ENCODE measurements at regions not wholly inside any gene's neighbourhood (a gene's known extent, or its start where the extent isn't known, plus 50 kb on each side); places are given as distances from the start of the nearest gene placed in this dataset.
"Not testable (repeated sequence)": the region's sequence is repeated elsewhere in the genome, so short reads cannot be mapped to it uniquely, and the experiment has no call there.

DNA sequence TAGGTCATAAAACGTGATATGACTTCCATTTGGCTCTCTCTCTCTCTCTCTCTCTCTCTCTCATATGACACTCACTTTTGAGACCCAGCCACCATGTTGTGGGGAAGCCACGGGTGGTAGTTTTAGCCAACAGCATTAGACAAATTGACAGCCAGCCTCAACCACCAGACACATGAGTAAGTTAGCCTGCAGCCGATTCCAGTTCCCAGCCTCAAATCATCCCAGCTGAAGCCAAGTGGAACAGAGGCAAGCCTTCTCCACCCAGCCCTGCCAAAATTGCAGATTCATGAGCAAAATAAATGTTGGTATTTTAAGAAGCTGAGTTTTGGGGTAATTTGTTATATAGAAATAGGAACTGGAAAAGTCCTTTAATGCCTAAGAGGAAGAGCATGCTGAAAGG is 98.0 kb upstream of the DNAH14 start:
- TF ChIP-seq POLR2AphosphoS5 (IDR thresholded peaks at IDR 0.05) (no peak), EP300 (IDR thresholded peaks at IDR 0.05) (no peak), POLR2A (IDR thresholded peaks at IDR 0.05) (no peak)
- TF ChIP-seq, protein P1, sequence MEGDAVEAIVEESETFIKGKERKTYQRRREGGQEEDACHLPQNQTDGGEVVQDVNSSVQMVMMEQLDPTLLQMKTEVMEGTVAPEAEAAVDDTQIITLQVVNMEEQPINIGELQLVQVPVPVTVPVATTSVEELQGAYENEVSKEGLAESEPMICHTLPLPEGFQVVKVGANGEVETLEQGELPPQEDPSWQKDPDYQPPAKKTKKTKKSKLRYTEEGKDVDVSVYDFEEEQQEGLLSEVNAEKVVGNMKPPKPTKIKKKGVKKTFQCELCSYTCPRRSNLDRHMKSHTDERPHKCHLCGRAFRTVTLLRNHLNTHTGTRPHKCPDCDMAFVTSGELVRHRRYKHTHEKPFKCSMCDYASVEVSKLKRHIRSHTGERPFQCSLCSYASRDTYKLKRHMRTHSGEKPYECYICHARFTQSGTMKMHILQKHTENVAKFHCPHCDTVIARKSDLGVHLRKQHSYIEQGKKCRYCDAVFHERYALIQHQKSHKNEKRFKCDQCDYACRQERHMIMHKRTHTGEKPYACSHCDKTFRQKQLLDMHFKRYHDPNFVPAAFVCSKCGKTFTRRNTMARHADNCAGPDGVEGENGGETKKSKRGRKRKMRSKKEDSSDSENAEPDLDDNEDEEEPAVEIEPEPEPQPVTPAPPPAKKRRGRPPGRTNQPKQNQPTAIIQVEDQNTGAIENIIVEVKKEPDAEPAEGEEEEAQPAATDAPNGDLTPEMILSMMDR (IDR thresholded peaks at IDR 0.05) = no peak
- H3K27ac ChIP-seq = no peak overlapping the region
- peaks cover 0 to 10% (median 5%) of the 10 kb centered on the region in 4 donors for H3K9me3 ChIP-seq
- H3K4me3 ChIP-seq = no peak overlapping the region
- ATAC-seq (ENCODE audit: low FRiP score in 2 of 2) (no peak), DNase-seq (no peak)
- WGBS, 2 donors = 57 to 79% methylated on average over 3 of the region's 3 CpGs
- no peaks in the 10 kb centered on the region for H3K27me3 ChIP-seq
- no peaks in the 10 kb centered on the region for H3K36me3 ChIP-seq
- H3K4me1 ChIP-seq = no peaks in the 10 kb centered on the region

DNA sequence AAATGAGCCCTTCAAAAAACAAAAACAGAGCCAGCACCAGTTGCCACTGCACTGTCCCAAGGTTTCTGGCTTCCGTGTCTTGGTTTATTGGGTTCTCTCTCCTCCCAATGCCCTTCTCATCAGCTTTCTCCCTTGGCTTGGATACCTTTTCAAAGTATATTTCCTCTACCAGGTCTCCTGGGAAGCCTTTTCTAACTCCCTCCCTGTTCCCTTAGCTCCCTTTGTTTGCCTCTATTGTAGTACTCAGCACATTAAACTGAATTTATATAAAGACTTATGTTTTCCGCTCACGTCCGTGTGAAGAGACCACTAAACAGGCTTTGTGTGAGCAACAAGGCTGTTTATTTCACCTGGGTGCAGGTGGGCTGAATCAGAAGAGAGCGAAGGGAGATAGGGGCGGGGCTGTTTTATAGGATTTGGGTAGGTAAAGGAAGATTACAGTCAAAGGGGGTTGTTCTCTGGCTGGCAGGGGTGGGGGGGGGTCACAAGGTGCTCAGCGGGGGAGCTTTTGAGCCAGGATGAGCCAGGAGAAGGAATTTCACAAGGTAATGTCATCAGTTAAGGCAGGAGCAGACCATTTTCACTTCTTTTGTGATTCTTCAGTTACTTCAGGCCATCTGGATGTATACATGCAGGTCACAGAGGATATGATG is 89.7 kb upstream of the DNAH14 start:
- peaks cover 0 to 12% (median 0%) of the 10 kb centered on the region in 4 donors for H3K9me3 ChIP-seq
- H3K27me3 ChIP-seq; H3K27ac ChIP-seq; ATAC-seq (ENCODE audit: low FRiP score in 2 of 2); H3K36me3 ChIP-seq; DNase-seq; H3K4me1 ChIP-seq; H3K4me3 ChIP-seq: not testable (repeated sequence)
- WGBS, 2 donors = 69 to 77% methylated on average over 7 of the region's 7 CpGs

DNA sequence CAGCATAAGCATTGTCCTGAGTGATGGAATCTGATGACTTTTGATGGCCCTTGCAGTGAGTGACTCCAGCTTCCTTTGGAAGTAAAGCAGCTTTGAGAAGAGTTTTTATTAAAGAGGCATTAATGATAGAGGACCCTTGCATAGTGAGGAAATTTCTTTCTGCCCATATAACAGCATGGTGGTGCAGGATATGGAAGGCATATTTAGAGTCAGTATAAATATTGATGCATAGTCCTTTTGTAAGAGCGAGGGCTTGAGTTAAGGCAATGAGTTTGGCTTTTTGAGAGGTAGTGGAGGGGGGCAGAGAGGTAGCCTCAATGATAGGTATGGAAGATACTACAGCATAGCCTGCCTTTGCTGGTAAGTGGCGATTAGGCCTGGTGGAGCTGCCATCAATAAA is 87.7 kb upstream of the DNAH14 start:
- WGBS, 2 donors = 60 to 93% methylated on average over 2 of the region's 2 CpGs
- not testable (repeated sequence) for H3K27me3 ChIP-seq; H3K36me3 ChIP-seq; H3K4me1 ChIP-seq; H3K27ac ChIP-seq; ATAC-seq (ENCODE audit: low FRiP score in 2 of 2); DNase-seq; H3K4me3 ChIP-seq
- peaks cover 0 to 12% (median 0%) of the 10 kb centered on the region in 4 donors for H3K9me3 ChIP-seq

DNA sequence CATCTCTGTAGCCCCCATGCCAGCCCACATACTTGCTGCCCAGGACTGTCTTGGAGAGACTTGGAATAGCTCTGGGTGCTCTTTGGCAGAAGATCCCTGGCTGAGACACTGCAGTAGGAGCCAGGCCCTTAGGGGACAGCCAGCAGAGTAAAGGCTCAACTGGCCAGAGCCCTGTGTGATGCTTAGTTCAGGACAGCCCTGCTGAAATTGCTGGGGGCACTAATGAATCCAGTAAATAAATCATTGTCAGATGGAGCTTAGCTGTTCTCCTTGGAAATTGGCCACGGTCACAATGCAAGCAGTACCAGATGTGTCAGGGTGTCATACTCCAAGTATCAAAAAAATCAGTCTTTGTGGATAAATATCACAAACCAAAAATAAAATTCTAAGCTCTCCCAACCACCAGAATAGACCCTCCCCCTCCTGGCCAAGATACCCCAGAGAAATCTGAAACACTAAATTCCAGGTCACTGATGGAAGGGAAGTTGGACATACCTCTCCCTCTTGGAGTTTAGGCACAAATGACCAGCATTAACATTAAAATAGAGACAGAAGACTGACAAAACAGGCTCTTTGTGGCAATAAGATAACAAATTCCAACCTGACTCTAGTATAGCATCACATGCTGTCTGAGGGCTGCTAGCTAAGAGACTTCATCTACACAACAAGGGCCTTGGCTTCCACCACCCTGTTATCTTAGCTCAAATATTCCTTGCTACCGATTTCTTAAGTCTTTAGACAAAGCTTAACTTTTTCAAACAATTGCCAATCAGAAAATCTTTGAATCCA is 83.2 kb upstream of the DNAH14 start:
- TF ChIP-seq EP300 (IDR thresholded peaks at IDR 0.05) = no peak
- TF ChIP-seq POLR2AphosphoS5 (IDR thresholded peaks at IDR 0.05) = no peak
- no peak for TF ChIP-seq POLR2A (IDR thresholded peaks at IDR 0.05)
- TF ChIP-seq, protein P1 (IDR thresholded peaks at IDR 0.05) = no peak
- DNase-seq = no peak

DNA sequence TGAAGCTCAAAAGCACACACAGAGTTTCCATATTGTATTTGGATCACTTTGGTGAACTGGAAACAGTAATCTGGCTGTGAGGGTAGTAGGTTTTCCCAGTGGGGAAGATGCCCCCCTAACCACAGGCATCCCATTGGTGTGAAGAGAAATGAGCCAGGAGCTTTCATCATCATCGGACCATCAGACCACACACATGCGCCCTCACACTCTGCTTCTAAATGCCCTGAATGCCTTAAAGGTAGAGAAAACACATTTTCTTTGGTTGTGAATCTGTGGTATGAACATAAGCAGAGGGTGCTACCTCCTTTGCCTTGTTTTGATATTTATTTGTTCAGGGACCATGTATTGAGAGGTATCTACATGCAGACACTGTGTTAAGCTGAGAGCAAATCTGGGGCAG is 79.0 kb upstream of the DNAH14 start:
- H3K27me3 ChIP-seq = no peaks in the 10 kb centered on the region
- TF ChIP-seq, protein P1 (IDR thresholded peaks at IDR 0.05) = no peak
- no peak for TF ChIP-seq POLR2A (IDR thresholded peaks at IDR 0.05)
- TF ChIP-seq POLR2AphosphoS5 (IDR thresholded peaks at IDR 0.05) = no peak
- TF ChIP-seq EP300 (IDR thresholded peaks at IDR 0.05) = no peak
- no peak for ATAC-seq (ENCODE audit: low FRiP score in 2 of 2)
- no peaks in the 10 kb centered on the region for H3K9me3 ChIP-seq
- no peaks in the 10 kb centered on the region for H3K4me1 ChIP-seq
- 92 to 95% methylated on average over 2 of the region's 2 CpGs for WGBS, 2 donors
- no peak overlapping the region for H3K4me3 ChIP-seq
- no peaks in the 10 kb centered on the region for H3K36me3 ChIP-seq
- DNase-seq = no peak
- no peak overlapping the region for H3K27ac ChIP-seq

More for the DNA sequence above, 83.2 kb upstream of the DNAH14 start:
- H3K4me3 ChIP-seq = no peak overlapping the region
- H3K27ac ChIP-seq = no peak overlapping the region
- H3K9me3 ChIP-seq = peaks cover 0 to 12% (median 0%) of the 10 kb centered on the region in 4 donors
- H3K4me1 ChIP-seq = no peaks in the 10 kb centered on the region
- WGBS, 2 donors = 72 to 89% methylated on average over 2 of the region's 2 CpGs
- ATAC-seq (ENCODE audit: low FRiP score in 2 of 2) = no peak
- no peaks in the 10 kb centered on the region for H3K27me3 ChIP-seq
- no peaks in the 10 kb centered on the region for H3K36me3 ChIP-seq

All from upper lobe of left lung (tissue), 6 donors.